ENCODE measurements at regions not wholly inside any gene's neighbourhood (a gene's known extent, or its start where the extent isn't known, plus 50 kb on each side); places are given as distances from the start of the nearest gene placed in this dataset.

DNA sequence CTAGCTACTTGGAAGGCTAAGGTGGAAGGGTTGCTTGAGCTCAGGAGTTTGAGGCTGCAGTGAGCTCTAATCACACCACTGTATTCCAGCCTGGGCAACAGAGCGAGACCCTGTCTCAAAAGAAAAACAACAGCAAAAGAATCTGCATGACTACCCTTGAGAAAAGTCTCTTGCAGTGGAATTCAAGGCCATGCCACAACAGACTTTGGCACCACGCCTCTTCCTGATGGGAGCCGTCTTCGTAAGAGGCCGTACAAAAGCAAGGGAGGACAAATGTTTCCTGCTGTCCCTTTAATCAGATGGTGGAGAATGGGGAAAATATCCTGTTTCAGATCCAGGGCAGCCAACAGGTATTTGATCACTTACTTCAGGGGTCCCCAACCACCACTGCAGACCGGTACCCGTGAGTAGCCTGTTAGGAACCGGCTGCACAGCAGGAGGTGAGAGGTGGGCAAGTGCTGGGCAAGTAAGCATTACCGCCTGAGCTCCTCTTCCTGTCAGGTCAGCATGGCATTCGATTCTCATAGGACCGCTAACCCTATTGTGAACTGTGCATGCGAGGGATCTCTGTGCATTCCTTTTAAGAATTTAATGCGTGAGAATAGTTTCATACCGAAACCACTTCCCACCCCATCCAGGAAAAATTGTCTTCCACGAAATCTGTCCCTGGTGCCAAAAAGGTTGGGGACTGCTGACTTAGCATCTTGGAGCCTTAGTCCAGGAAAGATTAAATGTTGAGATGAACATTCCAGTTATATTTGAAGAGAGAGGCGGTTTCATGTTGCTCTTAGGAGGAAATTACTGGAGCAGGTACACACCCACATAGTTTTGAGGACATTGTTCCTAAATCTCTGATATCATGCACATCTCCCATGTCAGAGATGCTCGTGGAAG, 94.4 kb upstream of the XPO1 start:
- TF ChIP-seq, protein P1, sequence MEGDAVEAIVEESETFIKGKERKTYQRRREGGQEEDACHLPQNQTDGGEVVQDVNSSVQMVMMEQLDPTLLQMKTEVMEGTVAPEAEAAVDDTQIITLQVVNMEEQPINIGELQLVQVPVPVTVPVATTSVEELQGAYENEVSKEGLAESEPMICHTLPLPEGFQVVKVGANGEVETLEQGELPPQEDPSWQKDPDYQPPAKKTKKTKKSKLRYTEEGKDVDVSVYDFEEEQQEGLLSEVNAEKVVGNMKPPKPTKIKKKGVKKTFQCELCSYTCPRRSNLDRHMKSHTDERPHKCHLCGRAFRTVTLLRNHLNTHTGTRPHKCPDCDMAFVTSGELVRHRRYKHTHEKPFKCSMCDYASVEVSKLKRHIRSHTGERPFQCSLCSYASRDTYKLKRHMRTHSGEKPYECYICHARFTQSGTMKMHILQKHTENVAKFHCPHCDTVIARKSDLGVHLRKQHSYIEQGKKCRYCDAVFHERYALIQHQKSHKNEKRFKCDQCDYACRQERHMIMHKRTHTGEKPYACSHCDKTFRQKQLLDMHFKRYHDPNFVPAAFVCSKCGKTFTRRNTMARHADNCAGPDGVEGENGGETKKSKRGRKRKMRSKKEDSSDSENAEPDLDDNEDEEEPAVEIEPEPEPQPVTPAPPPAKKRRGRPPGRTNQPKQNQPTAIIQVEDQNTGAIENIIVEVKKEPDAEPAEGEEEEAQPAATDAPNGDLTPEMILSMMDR (conservative IDR thresholded peaks at IDR 0.05; ENCODE audit: low read depth, low read length), result no peak
- no peak overlapping the region for H3K4me3 ChIP-seq (ENCODE audit: low read depth, low read length)
- DNase-seq (ENCODE audit: low read depth), result peak; percentile 43

DNA sequence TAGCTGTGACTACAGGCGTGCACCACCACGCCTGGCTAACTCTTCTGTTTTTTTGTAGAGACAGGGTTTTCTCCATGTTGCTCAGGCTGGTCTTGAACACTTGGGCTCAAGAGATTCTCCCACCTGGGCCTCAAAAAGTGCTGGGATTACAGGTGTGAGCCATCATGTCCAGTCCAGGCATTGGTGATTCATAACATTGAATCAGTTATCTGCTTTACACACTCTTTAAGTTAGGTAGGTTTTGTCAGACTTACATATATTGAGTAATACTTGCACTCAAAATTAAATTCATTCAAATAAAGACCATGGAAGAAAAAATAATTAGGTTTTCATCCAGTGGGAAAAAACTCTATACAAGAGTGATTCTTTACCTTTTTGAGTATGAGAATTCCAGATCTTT, 93.2 kb upstream of the XPO1 start:
- no peak overlapping the region for H3K4me3 ChIP-seq (ENCODE audit: low read depth, low read length)
- no peak for DNase-seq (ENCODE audit: low read depth)
- TF ChIP-seq, protein P1 (conservative IDR thresholded peaks at IDR 0.05; ENCODE audit: low read depth, low read length), result no peak

DNA sequence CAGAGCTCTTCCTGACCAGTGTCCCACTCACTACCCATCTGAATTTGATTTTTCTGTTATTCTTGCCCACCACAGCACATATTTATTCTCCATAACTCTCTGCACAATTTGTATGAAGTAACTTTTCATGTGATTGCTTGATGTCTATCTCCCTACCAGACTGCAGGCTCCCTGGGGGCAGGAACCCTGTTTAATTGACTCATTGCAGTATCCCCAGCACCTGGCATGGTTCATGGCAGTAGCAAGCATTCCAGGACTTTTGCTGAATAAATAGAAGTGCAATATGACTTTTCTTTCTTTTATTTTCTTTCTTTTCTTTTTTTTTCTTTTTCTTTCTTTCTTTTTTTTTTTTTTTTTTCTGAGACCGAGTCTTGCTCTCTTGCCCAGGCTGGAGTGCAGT, 88.7 kb upstream of the XPO1 start:
- H3K4me3 ChIP-seq (ENCODE audit: low read depth, low read length), result no peak overlapping the region
- TF ChIP-seq, protein P1 (conservative IDR thresholded peaks at IDR 0.05; ENCODE audit: low read depth, low read length), result no peak
- no peak for DNase-seq (ENCODE audit: low read depth)

GRCh38 chr2:61623747-61624146, 85.6 kb upstream of the XPO1 start:
- no peak overlapping the region for H3K4me3 ChIP-seq (ENCODE audit: low read depth, low read length)
- TF ChIP-seq, protein P1 (conservative IDR thresholded peaks at IDR 0.05; ENCODE audit: low read depth, low read length), result no peak
- DNase-seq (ENCODE audit: low read depth), result no peak

DNA sequence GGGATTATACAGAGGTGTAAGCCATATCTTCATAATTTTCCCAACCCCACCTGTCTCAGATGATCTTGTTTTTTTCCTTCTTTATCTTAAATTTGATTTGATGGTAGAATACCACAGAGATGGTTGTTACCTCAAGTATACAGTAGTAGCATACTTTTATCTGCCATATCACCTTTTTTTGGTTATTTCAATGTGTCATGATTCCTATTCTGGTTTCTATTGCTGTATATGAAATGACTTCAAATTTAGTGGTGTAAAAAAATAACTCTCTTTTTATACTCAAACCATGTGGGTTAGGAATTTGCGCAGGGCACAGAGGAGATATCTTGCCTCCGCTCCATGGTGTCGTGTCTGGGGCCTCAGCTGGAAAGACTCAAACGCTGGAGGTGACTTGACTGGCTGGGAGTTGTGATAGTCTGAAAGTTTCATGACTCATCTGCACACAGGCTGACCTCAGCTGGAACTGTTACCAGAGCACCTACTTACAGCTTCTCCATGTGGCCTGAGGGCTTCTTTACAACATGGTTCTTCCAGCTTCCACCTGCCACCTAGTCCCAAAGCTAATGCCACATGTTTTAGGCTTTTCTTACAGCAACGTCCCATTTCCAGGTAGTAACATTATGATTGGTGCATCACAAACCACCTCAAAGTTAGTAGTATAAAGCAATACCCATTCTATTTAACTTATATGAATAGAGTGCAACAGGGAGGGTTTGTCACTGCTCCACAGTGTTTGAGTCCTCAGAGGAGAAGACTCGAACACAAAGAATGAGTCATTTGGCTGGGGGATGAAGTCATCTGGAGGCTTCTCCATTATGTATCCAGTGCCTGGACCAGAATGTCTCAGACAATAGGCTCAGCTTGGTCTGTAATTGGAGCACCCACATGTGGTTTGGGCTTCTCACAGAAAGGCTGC, 82.3 kb upstream of the XPO1 start:
- TF ChIP-seq, protein P1 (conservative IDR thresholded peaks at IDR 0.05; ENCODE audit: low read depth, low read length), result no peak
- peak; percentile 87 for DNase-seq (ENCODE audit: low read depth)
- H3K4me3 ChIP-seq (ENCODE audit: low read depth, low read length), result no peak overlapping the region

DNA sequence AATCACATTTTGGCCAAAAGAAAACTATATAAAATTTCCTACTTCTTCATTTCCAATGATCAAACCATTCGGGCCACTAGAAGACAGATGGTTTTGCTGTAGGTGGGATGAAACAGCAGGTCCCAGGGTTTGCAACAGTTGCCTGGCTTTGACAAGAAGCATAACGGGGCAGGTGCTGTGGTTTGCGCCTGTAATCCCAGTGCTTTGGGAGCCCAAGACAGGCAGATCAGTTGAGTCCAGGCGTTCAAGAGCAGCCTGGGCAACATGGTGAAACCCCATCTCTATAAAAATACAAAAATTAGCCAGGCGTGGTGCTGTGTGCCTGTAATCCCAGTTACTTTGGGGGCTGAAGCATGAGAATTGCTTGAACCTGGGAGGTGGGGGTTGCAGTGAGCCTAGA, 81.4 kb upstream of the XPO1 start:
- DNase-seq (ENCODE audit: low read depth), result no peak
- H3K4me3 ChIP-seq (ENCODE audit: low read depth, low read length), result no peak overlapping the region
- TF ChIP-seq, protein P1 (conservative IDR thresholded peaks at IDR 0.05; ENCODE audit: low read depth, low read length), result no peak

Measured in choroid plexus epithelial cell (primary cell).